ENCODE measurements at regions not wholly inside any gene's neighbourhood (a gene's known extent, or its start where the extent isn't known, plus 50 kb on each side); places are given as distances from the start of the nearest gene placed in this dataset.
A peak's percentile ranks its signal among the peaks of the same experiment; 100 is the strongest.

DNA sequence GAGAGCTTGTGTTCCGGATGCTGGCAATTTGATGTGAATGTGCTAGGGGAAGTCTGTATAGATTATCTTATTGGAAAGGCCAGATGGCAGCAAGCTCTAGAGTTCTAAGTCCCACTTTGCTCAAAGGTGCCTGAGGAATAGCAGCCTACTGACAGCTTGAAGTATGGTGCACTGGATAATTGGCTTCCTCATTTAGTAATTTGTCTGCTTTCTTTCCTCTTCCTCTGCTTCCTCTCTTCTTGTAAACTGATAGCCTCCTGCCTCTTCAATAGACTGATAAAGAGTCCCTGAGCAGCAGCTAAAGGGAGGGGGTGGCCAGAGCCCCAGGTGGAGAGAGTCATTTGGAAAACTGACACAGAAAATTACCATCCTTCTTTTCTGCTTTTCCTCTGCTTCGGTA, 177.3 kb downstream of the FGF1 start:
- DNase-seq (ENCODE audit: low read depth): no peak

DNA sequence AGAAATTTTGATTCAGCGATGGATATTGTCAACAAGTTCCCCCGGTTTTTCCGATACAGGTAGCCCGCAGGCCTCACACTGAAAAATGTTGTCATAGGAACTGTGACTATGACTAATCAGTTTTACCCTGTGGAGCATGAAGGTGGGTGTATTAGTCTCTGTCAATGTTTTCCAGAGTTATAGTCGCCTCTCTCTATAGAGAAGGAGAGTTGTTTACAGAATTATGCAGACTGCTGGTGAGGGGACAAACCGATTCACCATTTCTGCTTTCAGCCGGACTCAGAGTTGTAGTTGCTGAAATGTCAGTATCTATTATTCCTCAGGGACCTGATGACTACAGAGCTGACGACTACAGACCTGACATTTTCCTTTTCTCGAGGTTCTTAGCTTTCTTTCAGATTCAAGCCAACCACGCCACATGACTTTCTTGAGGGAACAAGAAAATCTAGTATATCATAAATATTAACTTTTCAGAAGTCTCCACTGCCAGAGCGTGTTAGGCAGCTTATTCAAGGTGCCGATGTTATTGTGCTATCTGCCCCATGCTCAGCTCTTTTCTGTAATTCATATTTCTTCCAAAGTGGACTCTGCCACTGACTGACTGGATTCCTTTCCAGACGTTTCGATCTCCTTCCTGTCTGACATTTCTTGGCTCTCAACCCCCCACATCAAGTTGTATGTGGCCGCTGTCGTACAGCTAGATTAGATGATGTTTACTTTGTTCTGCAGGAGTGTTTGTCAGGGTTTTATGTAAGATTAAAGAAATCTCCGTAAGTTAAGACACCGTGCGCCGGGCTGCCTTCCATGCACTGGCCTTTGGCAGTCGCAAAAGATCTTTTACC, 178.1 kb downstream of the FGF1 start:
- DNase-seq (ENCODE audit: low read depth): no peak

DNA sequence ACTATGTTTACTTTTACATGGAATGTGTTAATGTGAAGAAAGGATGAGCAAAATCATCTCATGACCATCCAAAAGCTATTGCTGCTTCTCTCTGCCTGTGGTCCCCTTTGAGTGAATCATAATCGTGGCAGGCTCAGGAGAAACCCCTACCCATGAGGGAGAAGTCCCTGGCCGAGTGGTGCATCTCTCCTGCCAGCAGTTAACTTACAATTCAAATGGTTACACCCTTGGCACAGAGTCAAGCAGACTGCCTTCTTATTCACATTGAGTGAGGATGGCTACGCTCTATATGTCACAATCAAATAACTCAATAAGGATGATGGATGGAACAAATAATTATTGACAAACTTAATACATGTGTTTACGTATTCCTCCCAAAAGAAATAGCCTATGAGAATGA, 179.1 kb downstream of the FGF1 start:
- no peak for DNase-seq (ENCODE audit: low read depth)

DNA sequence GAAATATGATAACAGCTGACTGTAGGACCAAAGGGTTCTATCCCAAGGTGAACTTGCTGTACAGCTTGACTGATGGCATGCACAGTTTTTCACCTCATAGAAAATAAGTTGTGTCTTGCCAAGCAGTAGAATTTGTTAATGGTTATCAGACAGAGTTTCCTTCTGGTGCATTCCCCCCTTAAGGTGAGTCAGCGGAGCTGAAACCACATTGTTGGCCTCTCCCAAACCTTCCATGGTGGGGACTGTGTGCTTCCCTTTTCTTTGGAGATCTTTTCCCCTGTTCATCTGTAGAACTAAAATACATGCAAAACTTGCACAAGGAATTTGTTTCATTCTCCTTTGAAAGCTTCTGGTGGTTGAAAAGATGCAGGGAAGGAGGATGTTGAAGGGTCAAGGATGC, 179.8 kb downstream of the FGF1 start:
- DNase-seq (ENCODE audit: low read depth): peak; percentile 65

DNA sequence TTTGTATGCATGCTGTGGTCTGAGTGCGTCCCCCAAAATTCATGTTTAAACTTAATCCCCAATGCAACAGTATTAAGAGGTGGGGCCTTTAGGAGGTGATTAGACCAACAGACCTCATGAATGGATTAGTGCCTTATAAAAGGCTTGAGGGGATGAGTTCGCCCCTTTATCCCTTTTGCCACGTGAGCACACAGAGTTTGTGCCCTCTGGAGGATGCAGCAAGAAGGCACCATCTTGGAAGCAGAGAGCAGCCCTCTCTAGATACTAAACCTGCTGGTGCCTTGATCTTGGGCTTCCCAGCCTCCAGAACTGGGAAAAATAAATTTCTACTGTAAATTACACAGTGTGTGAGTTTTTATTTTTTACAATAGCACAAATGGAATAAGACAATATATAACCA, 177.1 kb upstream of the SPRY4 start:
- DNase-seq (ENCODE audit: low read depth): no peak

DNA sequence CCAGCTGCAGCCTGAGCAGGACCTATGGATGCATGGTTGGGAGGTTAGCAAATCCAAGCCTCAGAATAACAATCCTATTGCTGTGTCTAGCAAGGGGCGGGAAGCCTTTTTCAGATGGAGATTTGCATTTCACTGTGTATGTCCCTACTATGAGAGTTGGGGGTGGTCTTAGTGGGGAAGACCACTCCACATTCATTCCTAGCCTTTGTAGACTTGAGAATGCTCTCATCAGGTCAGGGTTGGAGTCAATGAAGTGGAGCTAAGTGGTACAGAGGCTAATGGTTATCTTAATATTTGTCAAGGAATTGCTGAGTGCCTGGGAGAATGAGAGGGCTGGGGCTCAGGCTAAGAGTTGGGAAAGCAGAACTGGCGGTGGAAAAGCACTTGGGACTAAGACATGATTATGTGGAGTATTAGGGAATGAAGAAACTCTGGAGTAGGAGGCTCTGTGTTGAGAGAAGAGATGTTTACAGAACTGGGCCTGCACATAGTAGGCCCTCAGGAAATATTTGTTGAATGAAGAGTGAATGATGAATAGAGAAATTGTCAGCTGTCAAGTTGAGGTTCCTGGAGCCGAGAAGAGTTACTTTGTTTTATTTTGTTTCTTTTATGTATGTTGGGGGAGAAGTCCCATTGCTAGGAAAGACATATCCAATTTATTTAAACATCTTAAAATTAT, 175.5 kb upstream of the SPRY4 start:
- DNase-seq (ENCODE audit: low read depth): no peak

DNA sequence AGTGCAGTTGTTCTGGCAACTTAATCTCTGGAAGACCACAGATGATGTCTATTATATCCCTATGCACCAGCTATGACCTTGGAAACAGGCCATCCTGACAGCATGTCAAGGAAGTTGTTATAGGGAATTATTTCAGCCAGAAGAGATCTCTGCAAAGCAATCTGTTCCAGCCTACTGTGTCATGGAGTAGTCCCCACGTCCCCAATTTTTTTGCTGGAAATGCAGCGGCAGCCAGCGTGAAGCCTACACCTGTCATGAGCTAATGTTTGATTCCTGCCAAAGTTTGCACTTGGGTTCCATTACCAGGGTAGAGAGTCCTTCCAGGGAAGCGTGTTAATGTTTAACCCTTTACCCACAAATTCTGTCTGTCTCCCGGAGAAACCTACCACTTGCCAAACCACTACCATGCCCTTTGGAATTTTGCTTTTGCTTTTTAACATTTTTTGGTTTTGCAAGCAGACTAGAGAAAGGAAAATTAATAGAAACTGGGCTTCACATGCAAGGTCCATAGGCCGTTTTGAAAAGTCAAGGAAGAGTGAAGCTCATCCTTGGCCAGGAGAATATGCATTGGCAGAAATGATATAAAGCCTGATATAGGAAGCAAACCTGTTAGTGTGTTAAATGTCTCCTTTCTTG, 174.9 kb upstream of the SPRY4 start:
- DNase-seq (ENCODE audit: low read depth): no peak

DNA sequence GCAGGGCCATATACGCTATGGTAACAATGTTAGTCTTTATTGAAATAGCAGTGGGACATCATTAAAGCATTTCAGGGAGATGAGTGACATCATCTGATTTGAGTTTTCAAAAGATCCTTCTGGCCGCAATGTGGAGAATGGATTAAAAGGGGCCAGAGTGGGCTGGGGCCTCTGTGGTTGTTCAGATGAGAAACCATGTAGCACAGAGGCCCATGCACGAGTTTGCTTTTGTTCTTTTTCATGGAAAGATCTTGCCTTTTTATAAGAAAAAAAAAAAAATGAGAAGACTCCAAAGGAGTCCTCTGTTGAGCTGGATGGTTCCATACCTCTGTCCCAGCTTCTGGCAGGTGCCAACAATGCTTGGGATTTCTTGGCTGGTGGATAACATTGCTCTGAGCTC, 173.5 kb upstream of the SPRY4 start:
- no peak for DNase-seq (ENCODE audit: low read depth)

DNA sequence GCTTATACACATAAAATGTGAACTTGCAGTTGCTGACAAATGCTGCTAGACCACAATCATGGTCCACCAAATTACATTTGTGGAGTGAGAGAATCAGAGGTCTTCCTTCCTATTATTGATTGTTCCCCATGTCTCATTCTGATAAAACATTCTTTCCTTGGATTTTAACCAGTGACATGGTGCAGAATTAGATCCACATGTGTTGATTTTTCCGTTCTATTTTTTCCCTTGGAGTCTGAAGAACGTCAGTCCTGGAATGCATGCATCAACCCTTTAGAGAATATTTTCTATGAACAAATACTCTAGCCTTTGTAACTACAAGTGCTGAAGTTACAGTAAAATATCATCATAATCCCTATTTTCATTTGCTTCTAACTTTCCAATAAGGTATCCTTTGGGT, 170.7 kb upstream of the SPRY4 start:
- no peak for DNase-seq (ENCODE audit: low read depth)

DNA sequence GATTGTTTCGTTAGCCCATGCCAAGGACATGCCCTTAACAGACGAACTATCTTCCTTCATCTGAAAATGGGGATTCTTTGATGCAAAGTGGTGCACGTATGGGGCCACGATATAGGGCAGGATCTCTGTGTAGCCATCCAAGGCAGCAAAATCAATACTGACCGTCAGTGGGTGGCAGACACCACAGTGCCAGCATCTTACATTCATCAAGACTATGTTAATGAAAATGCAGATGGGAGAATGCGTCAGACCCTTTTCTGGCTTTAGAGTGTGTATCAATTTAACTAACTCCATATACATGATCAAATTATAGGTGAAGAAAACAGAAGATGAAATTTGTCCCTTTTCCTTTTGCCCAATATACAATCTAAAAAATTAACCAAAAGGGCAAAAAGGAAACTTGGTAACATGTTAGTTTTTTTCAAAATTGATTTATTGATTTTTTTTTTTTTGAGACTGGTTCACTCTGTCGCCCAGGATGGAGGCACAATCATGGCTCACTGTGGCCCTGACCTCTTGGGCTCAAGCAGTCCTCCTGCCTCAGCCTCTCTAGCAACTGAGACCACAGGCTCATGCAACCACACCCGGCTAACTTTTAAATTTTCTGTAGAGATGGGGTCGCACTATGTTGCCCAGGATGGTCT, 169.2 kb upstream of the SPRY4 start:
- no peak for DNase-seq (ENCODE audit: low read depth)

DNA sequence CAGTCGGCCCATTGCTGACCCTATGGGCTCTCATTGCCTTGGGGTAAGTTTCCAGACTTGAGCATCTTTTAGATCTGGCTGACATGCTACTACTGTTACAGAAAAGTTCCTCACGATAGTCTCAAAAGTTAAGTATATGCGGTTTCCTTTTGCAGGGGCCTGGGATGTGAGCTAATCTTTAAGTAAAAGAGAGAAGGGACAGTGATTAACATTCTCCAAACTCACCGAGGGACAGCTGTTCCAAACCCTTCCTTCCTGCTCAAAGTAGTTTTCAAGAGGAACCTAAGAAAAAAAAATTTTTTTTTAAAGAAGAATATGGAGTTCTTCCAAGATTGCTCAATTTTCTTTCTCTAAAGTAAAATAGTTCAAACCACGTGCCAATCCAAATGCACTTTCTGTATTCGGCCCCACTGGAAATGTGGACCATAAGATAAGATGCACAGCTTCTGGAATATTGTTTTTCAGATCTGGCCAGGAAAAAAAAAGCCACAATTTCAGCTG, 168.0 kb upstream of the SPRY4 start:
- DNase-seq (ENCODE audit: low read depth): peak; percentile 65

DNA sequence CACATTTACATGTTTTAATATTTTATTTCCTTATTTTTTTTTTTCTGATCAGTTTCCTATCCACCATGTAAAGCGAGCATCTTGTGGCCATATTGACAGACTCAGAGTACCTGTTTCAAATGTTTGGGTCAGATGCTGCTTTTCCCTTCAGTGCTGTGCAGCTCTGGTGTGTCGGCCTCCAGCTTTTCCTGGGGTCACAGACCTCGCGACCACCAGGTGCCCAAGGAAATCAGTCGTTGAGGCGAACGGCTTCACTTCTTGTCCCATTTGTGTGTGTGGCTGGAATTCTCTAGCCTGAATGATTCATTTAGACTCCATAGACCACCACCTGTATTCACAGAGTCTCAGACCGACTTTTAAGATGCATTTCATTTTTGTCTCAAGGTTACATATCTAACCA, 166.9 kb upstream of the SPRY4 start:
- no peak for DNase-seq (ENCODE audit: low read depth)

DNA sequence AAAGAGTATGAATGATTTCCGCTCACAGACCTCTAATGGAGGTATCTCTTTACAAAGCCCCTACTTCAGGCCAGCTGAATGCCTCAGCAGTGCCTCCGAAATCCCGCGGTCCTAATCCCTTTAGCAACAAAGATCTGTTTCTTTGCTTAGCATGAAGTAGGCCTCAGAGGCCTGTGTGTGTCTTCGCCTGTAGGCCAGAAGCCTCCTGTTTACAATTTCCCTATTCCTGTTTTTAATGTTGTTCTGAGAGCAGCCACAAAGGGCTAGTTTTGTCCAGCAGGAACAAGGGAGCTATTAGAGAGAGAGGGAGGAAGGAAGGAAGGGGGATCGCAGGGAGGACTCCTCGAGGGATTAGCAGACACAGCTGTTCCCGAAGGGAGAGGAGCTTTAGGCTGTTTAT, 166.4 kb upstream of the SPRY4 start:
- DNase-seq (ENCODE audit: low read depth): peak; percentile 53

DNA sequence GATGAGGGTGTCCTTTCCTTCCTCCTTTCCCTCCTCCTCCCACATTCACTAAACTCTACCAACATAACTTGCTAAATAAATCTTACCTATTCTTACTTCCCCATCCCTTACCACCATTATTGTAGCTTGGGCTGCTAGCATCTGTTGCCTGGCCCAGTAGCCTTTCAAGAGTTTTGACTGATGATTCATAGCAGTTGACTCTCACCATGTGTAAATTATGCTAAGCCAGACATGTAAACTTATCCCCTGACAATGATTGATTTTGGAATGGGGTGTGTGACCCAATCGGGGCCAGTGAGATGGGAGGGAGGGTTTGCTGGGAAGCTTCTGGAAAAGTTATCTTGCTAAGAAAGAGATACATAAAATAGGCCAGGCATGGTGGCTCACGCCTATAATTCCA, 161.8 kb upstream of the SPRY4 start:
- DNase-seq (ENCODE audit: low read depth): peak; percentile 73

DNA sequence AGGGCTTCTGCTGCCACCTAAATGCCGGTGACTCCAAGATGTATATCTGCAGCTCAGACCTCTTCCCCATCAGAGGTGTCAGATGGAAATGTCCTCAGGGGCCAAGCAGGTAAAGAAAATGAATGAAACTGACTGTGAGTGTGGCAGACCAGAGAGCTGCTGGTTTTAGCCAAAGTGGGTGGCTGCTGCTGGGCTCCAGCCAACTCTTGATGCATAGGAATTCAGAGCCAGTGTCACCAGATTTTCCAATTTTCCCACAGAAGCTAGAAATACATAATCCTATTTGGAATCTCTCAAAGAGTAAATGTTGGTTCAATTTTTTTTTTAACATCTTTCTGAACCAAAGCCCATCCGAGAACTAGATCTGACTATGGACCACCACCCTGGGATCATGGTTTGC, 161.2 kb upstream of the SPRY4 start:
- no peak for DNase-seq (ENCODE audit: low read depth)

DNA sequence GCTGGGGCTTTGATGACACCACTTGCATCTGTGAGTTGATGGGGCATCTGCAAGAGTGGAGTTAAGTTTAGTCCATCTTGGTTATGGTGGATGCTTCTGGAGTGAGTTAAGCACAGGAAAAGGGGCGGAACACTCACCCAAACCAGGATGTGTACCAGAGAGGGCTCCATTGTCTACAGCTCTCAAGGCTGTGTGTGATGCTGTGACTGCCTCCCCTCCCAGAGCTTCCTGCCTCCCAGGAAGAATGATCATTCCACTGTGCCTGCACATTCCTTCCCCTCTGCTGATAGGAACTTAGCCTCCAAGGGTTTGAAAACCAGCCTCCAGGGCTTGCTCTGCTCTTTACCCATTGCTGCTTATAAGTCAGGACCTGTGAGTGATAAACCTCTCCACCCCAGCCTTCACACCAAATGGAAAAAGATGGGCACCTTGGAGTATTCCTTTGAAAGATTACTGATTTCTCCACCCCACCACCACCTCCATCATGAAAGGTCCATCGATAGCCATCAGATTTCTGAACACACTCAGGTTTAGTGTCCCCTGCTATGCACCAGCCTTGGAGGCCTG, 160.1 kb upstream of the SPRY4 start:
- DNase-seq (ENCODE audit: low read depth): peak; percentile 54

DNA sequence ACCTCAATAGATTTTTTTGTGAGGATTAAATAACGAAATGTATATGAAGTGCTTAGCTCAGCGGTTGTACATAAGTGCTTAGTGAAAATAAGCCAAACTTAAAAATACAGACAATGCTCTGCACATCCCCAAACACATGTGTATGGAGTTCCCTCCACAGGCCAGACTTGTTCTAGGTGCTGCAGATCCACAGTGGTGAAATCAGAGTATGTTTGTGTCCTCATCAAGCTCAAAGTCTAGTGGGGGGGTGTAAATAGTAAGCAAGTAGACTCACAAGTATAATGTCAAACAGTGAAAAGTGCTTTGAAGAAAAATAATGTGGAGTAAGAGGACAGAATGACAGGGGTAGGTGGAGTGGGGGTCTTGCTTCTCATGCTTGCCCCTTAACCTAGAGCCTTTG, 157.4 kb upstream of the SPRY4 start:
- no peak for DNase-seq (ENCODE audit: low read depth)

DNA sequence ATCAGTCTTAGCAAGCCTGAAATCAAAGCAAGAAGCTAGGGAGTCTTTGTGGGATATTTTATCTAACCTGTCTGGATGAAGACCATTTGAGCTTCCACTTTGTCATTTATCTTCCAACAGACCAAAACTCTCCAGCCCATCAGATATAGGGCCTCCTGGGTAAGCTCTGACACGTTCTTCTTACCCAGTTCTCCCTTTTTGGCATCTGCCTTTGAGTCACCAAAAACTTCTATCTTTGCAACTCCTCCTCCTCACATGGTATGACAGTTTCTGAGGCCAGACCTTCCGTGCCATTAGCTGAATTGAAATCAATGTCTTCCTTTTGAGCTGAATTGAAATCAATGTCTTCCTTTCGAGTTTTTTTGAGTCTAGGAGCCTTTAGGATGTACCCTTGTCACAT, 156.6 kb upstream of the SPRY4 start:
- DNase-seq (ENCODE audit: low read depth): no peak

DNA sequence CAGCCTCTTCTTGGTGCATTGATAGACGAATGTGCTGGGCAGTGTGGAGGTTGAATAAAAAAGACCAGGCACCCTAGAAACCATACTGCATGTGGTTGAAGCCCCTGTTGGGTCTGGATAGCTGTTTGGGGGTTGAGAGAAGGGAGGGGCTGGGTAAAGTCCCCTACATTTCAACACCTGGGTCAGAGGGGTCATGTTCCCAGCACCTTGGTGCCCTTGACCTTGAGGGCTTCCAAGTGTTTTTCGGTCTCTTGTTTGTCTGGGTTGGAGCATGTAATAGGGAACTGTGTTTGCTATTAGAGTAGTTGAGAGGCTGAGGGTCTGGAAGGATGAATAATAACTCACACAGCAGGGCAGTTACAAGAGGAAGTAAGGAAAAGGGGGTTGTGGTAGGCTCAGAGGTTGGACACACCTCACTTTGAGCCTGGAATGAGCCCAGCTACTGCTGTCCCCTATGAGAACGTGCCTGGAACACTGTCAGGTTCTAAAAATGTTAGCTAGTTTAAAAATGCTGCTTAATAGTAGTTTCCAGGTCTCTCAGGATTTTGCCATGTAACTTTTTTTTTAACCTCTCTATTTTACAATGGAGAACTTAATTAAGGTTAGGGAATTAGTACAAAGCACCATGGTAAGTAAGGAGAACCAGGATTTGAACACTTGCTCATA, 155.2 kb upstream of the SPRY4 start:
- no peak for DNase-seq (ENCODE audit: low read depth)

DNA sequence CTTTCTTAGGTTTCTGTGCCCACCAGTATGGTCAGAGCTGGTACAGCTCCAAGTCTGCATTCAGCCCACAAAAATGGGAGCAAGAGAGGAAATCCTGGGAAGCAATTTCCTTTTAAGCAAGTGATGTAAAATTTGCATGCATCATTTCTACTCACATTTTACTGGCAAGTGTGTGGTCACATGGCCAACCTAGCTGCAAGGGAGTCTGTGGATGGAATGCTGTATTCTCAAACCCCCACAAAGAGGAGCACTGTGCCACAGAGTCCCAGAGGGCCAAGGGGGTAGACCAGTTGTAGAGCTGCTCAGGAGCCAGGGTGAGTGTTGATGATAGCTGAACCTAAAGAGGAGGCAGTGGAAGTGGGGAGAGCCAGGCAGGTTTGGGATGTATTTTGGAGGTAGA, 154.3 kb upstream of the SPRY4 start:
- DNase-seq (ENCODE audit: low read depth): no peak

DNA sequence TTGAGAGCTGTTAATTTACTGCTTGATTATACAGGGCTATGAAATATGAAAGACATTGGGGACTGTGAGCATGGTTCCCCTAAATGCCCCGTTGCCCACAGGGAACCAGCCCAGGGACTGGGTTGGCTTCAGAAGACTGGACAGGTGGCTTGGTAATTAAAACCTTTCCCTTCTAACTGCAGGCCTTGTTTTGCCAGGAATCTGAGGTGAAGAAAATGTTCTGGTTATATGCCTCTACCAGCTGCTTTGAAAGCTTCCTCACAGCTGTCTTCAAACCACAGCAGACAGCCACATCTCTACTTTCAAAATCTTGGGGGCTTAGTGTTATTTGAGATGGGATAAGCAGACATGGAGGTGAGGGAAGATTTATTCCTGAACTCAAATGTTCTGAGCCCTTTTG, 153.3 kb upstream of the SPRY4 start:
- DNase-seq (ENCODE audit: low read depth): no peak

Measured in RPMI7951 (cell line).